Ishikawa (cell line): ENCODE measurements at regions not wholly inside any gene's neighbourhood (a gene's known extent, or its start where the extent isn't known, plus 50 kb on each side); places are given as distances from the start of the nearest gene placed in this dataset.

ENCODE experiments used
- CEBPB ChIP-seq: IDR thresholded peaks from 2 replicates; pipeline ENCODE4 v1.6.1; 2012
- EP300 ChIP-seq: IDR thresholded peaks from 2 replicates; pipeline ENCODE4 v1.6.1; 2012; ENCODE audit warnings: borderline replicate concordance
- FOXM1 ChIP-seq: IDR thresholded peaks from 2 replicates; pipeline ENCODE4 v1.6.1; 2012; ENCODE audit warnings: low read depth, borderline replicate concordance
- NFIC ChIP-seq: IDR thresholded peaks from 2 replicates; pipeline ENCODE4 v1.6.1; 2012
- RAD21 ChIP-seq: IDR thresholded peaks from 2 replicates; pipeline ENCODE4 v1.6.1; 2012; ENCODE audit warnings: low read depth
- REST ChIP-seq: IDR thresholded peaks from 2 replicates; pipeline ENCODE4 v1.6.1; 2012; ENCODE audit warnings: low read depth, mild to moderate bottlenecking
- TAF1 ChIP-seq: IDR thresholded peaks from 2 replicates; pipeline ENCODE4 v1.6.1; 2012; ENCODE audit warnings: low read depth, mild to moderate bottlenecking
- TCF12 ChIP-seq: IDR thresholded peaks from 2 replicates; pipeline ENCODE4 v1.6.1; 2012; ENCODE audit warnings: low read depth
- TEAD4 ChIP-seq: IDR thresholded peaks from 2 replicates; pipeline ENCODE4 v1.6.1; 2012
- YY1 ChIP-seq: IDR thresholded peaks from 2 replicates; pipeline ENCODE4 v1.6.1; 2012; ENCODE audit warnings: low read depth
- TF ChIP-seq, protein P1 (sequence below): IDR thresholded peaks from 2 replicates; pipeline ENCODE4 v1.6.1; 2012
- TF ChIP-seq, protein P2 (sequence below): IDR thresholded peaks from 2 replicates; pipeline ENCODE4 v1.6.1; 2012

GRCh38 chrX:69031971-69032391, 133.3 kb downstream of the PJA1 start:
- TF ChIP-seq RAD21 (no peak), FOXM1 (no peak), YY1 (no peak), TAF1 (no peak), EP300 (no peak), REST (no peak), TCF12 (no peak), NFIC (no peak), CEBPB (no peak), TEAD4 (no peak)
- TF ChIP-seq, protein P1, sequence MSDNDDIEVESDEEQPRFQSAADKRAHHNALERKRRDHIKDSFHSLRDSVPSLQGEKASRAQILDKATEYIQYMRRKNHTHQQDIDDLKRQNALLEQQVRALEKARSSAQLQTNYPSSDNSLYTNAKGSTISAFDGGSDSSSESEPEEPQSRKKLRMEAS, result no peak
- TF ChIP-seq, protein P2, sequence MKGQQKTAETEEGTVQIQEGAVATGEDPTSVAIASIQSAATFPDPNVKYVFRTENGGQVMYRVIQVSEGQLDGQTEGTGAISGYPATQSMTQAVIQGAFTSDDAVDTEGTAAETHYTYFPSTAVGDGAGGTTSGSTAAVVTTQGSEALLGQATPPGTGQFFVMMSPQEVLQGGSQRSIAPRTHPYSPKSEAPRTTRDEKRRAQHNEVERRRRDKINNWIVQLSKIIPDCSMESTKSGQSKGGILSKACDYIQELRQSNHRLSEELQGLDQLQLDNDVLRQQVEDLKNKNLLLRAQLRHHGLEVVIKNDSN, result no peak
